ENCODE measurements at regions not wholly inside any gene's neighbourhood (a gene's known extent, or its start where the extent isn't known, plus 50 kb on each side); places are given as distances from the start of the nearest gene placed in this dataset.
A peak's percentile ranks its signal among the peaks of the same experiment; 100 is the strongest.
"Not testable (repeated sequence)": the region's sequence is repeated elsewhere in the genome, so short reads cannot be mapped to it uniquely, and the experiment has no call there.

- no peak for DNase-seq (ENCODE audit: low read depth)
Observed at GRCh38 chr6:149127212-149127611, 190.3 kb upstream of the TAB2 start.

GRCh38 chr6:149128489-149129145, 188.9 kb upstream of the TAB2 start:
- peak; percentile 95 for DNase-seq (ENCODE audit: low read depth)

- peak; percentile 69 for DNase-seq (ENCODE audit: low read depth)
Observed at GRCh38 chr6:149129371-149130077, 188.0 kb upstream of the TAB2 start.

GRCh38 chr6:149130090-149130489, 187.4 kb upstream of the TAB2 start:
- DNase-seq (ENCODE audit: low read depth) = no peak

DNA sequence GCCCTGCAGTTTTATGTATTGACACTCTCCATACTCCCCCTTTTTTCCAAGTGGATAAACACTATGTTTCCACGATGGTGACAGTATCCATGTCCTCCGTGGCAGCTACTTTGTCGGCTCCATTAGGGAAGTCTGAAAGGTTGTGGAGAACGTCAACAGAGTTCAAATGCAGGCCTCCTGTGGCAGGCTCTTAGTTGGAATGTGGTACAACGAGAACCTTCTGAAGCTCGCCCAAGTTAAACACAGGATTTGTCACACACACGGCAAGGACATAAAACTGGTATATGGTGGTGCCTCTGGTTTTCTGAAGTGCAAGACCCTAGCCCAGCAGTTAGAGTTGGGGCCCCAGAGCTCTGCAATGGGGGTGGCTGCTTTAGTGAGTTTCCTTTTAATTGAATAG, 187.0 kb upstream of the TAB2 start:
- no peak for DNase-seq (ENCODE audit: low read depth)

- no peak for DNase-seq (ENCODE audit: low read depth)
Observed at GRCh38 chr6:149131891-149132290, 185.6 kb upstream of the TAB2 start.

DNA sequence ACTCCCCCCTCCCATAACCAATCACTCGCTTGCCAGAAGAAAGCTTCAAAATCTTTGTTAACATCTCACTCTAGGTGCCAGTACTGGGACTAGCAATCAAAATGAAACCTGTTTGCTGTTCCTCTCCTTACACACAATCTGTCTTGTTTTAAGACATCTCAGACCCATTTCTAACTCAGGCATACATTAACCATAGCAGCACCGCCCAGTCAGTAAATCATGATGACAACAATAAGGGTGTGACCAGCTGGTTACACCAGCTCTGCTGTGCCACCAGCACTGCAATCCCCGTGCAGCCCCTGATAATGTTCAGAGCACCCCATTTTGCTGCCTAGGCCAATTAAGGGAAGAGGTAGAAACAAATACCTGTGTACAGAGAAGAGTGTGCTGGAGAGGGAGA, 185.2 kb upstream of the TAB2 start:
- no peak for DNase-seq (ENCODE audit: low read depth)

DNA sequence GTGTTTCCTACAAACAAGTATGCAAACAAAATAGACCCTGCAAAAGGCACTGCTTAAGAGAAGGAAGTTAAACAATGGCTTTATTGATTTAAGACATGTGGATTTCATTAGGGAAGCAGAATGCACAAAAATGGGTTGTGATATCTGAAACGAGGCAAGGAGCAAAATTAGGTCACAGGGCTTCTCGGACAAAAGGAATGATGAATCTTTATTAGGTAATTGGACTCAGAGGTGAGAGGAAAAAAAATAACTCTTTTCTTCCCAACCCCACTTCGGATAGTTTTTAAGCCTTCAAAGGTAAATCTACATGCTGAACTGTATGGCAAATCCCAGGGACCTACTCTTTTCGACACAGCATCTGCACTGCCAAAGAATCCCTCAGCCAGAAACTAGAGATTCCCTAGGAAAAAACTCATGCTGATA, 183.0 kb upstream of the TAB2 start:
- no peak for DNase-seq (ENCODE audit: low read depth)

GRCh38 chr6:149135809-149136208, 181.7 kb upstream of the TAB2 start:
- DNase-seq (ENCODE audit: low read depth) = no peak

GRCh38 chr6:149136273-149136912, 181.1 kb upstream of the TAB2 start:
- no peak for DNase-seq (ENCODE audit: low read depth)

- no peak for DNase-seq (ENCODE audit: low read depth)
Observed at GRCh38 chr6:149136913-149137286, 180.6 kb upstream of the TAB2 start.

DNA sequence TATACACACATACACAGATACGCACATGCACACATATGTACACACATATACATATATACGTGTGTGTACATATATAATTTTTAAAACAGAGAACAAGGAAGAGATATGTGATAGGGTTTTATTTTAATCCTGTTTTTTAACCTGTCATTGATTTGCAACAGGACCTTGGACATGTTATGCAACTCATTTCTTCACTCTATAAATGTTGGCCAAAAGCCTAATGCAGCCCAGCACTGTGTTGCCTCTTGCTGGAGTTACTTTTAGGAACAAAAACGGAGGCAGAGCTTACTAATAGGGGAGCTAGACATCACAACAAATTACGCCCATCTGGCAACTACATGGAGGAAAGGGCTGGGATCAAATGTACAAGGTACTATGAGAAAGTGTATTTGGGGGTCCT, 179.9 kb upstream of the TAB2 start:
- no peak for DNase-seq (ENCODE audit: low read depth)

DNA sequence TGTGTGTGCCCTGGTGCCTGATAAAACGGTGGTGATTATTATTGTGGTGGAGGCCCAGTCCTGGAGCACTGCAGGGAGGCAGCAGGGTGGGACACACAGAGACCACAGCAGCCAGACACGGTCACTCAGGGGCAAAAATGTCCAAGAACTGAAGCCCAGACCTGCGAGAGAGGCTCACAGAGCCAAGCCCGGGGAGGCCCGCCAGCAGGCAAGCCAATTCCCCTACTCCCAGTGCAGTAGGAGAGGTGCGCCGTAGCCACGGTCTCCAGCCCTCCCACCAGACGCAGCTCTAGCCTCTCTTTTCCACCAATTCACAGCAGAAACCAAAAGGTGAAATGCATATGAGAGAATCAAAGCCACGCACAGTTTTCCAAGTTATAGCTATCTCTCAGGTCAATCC, 179.4 kb upstream of the TAB2 start:
- no peak for DNase-seq (ENCODE audit: low read depth)

DNA sequence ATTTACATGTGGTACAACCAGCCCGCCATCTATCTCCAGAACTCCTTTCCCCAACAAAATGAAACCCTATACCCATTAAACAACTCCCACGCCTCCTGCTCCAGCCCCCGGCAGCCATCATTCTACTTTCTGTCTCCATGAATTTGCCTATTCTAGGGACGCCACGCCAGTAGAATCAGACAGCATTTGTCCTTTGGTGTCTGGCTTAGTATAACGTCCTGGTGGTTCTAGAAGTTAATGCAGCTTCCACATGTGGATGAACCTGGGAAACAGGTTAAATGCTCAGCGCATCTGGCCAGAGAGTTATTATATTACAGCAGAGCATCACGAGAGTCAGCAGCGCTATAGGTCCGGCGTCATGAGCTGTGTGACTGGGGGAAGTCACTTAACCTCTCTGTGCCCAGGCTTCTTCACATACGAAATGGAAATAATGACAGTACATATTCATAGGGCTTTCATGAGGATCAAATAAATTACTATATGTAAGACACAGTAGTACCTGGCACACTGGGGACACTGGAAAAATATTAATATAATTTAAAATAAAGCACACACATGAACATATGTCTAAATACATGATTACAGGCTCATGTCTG, 178.7 kb upstream of the TAB2 start:
- DNase-seq (ENCODE audit: low read depth) = no peak

- no peak for DNase-seq (ENCODE audit: low read depth)
Observed at GRCh38 chr6:149139782-149140136, 177.8 kb upstream of the TAB2 start.

GRCh38 chr6:149140137-149140909, 177.2 kb upstream of the TAB2 start:
- DNase-seq (ENCODE audit: low read depth) = peak; percentile 42

GRCh38 chr6:149140910-149141290, 176.6 kb upstream of the TAB2 start:
- no peak for DNase-seq (ENCODE audit: low read depth)

GRCh38 chr6:149142924-149143429, 174.5 kb upstream of the TAB2 start:
- DNase-seq (ENCODE audit: low read depth) = no peak

- not testable (repeated sequence) for DNase-seq (ENCODE audit: low read depth)
Observed at GRCh38 chr6:149145800-149146199, 171.7 kb upstream of the TAB2 start.

GRCh38 chr6:149147195-149147594, 170.3 kb upstream of the TAB2 start:
- no peak for DNase-seq (ENCODE audit: low read depth)

GRCh38 chr6:149147938-149148718, 169.4 kb upstream of the TAB2 start:
- DNase-seq (ENCODE audit: low read depth) = no peak

Measured in CMK (cell line).